ENCODE measurements at regions not wholly inside any gene's neighbourhood (a gene's known extent, or its start where the extent isn't known, plus 50 kb on each side); places are given as distances from the start of the nearest gene placed in this dataset.
"Not testable (repeated sequence)": the region's sequence is repeated elsewhere in the genome, so short reads cannot be mapped to it uniquely, and the experiment has no call there.

- DNase-seq, result no peak
Observed at GRCh38 chr13:54004026-54004699, 975.5 kb downstream of the OLFM4 start.

GRCh38 chr13:54016542-54016941, 987.9 kb downstream of the OLFM4 start:
- DNase-seq, result no peak

GRCh38 chr13:54018485-54018884, 989.9 kb downstream of the OLFM4 start:
- no peak for DNase-seq

- no peak for DNase-seq
Observed at GRCh38 chr13:54029226-54029625, 1000.6 kb downstream of the OLFM4 start.

GRCh38 chr13:54029720-54030119, 1001.1 kb downstream of the OLFM4 start:
- DNase-seq, result no peak

GRCh38 chr13:54033323-54033861, 1004.8 kb downstream of the OLFM4 start:
- DNase-seq, result no peak

GRCh38 chr13:54034047-54034446, 1005.4 kb downstream of the OLFM4 start:
- DNase-seq, result no peak

GRCh38 chr13:54057416-54057815, 1028.8 kb downstream of the OLFM4 start:
- DNase-seq, result not testable (repeated sequence)

- DNase-seq, result not testable (repeated sequence)
Observed at GRCh38 chr13:54069958-54070357, 1041.3 kb downstream of the OLFM4 start.

- DNase-seq, result no peak
Observed at GRCh38 chr13:54077569-54077968, 1049.0 kb downstream of the OLFM4 start.

- DNase-seq, result no peak
Observed at GRCh38 chr13:54078271-54078870, 1049.8 kb downstream of the OLFM4 start.

- not testable (repeated sequence) for DNase-seq
Observed at GRCh38 chr13:54082309-54082708, 1053.7 kb downstream of the OLFM4 start.

- DNase-seq, result no peak
Observed at GRCh38 chr13:54091884-54092283, 1063.3 kb downstream of the OLFM4 start.

- DNase-seq, result no peak
Observed at GRCh38 chr13:54092686-54093085, 1064.1 kb downstream of the OLFM4 start.

GRCh38 chr13:54110597-54110996, 1082.0 kb downstream of the OLFM4 start:
- DNase-seq, result no peak

- no peak for DNase-seq
Observed at GRCh38 chr13:54124700-54125099, 1096.1 kb downstream of the OLFM4 start.

- not testable (repeated sequence) for DNase-seq
Observed at GRCh38 chr13:54130931-54131330, 1102.3 kb downstream of the OLFM4 start.

- not testable (repeated sequence) for DNase-seq
Observed at GRCh38 chr13:54131433-54131832, 1102.8 kb downstream of the OLFM4 start.

- DNase-seq, result not testable (repeated sequence)
Observed at GRCh38 chr13:54132127-54132526, 1103.5 kb downstream of the OLFM4 start.

GRCh38 chr13:54132720-54133119, 1104.1 kb downstream of the OLFM4 start:
- not testable (repeated sequence) for DNase-seq

GRCh38 chr13:54133746-54134145, 1105.1 kb downstream of the OLFM4 start:
- DNase-seq, result no peak

GRCh38 chr13:54144828-54145227, 1116.2 kb downstream of the OLFM4 start:
- no peak for DNase-seq

- DNase-seq, result no peak
Observed at GRCh38 chr13:54150851-54151250, 1122.2 kb downstream of the OLFM4 start.

- no peak for DNase-seq
Observed at GRCh38 chr13:54162069-54162468, 1133.5 kb downstream of the OLFM4 start.

All from CD4-positive, alpha-beta T cell treated with Interleukin-12 subunit alpha and Interleukin-12 subunit beta, for 1 hour (primary cell).